ENCODE measurements at regions not wholly inside any gene's neighbourhood (a gene's known extent, or its start where the extent isn't known, plus 50 kb on each side); places are given as distances from the start of the nearest gene placed in this dataset.

GRCh38 chr10:100647928-100648327 lies 97.5 kb upstream of the PAX2 start:
- BruUV-seq (replicated peaks): no TSS peak
- POLR2A ChIA-PET: no interaction called here
- intact Hi-C loops (cut with micrococcal nuclease): no loop called here
- TF ChIP-seq GATA2 (IDR thresholded peaks at IDR 0.05; ENCODE audit: insufficient read depth, insufficient read length, low read depth, low read length) (no peak), POLR2AphosphoS5 (IDR thresholded peaks at IDR 0.05; ENCODE audit: insufficient read depth, low read depth, low read length) (no peak), FOS (IDR thresholded peaks at IDR 0.05; ENCODE audit: borderline replicate concordance, insufficient read depth, low read length) (no peak), CTCF (IDR thresholded peaks at IDR 0.05; ENCODE audit: extremely low read depth in 1 of 2, insufficient read depth in 1 of 2, low read depth in 1 of 2, low read length in 2 of 2) (no peak), POLR2A (IDR thresholded peaks at IDR 0.05; ENCODE audit: low read depth, low read length) (no peak), JUN (IDR thresholded peaks at IDR 0.05; ENCODE audit: borderline replicate concordance, insufficient read depth, insufficient read length, low read depth) (no peak)
- TF ChIP-seq, protein P1, sequence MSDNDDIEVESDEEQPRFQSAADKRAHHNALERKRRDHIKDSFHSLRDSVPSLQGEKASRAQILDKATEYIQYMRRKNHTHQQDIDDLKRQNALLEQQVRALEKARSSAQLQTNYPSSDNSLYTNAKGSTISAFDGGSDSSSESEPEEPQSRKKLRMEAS (IDR thresholded peaks at IDR 0.05; ENCODE audit: insufficient read depth, insufficient read length): no peak
- Histone ChIP-seq H3K9me1 (replicated peaks; ENCODE audit: control insufficient read depth, extremely low read depth, insufficient read depth, low read length) (no peaks in the 10 kb centered on the region), H3K4me3 (replicated peaks in 1 of 3; ENCODE audit: insufficient read depth in 1 of 3, low read depth in 1 of 3, low read length in 3 of 3) (no peak overlapping the region), H3K36me3 (ENCODE audit: control insufficient read depth in 2 of 2, extremely low read depth in 1 of 2, insufficient read depth in 2 of 2, low read length in 2 of 2) (no peaks in the 10 kb centered on the region), H3K27ac (ENCODE audit: insufficient read depth, low read depth, low read length) (no peak overlapping the region), H2AFZ (ENCODE audit: low read depth, low read length) (no peak overlapping the region), H3K9ac (replicated peaks; ENCODE audit: extremely low read depth, insufficient read depth, low read length) (no peak overlapping the region), H4K20me1 (replicated peaks; ENCODE audit: control insufficient read depth, extremely low read depth, insufficient read depth, low read length) (no peaks in the 10 kb centered on the region), H3K79me2 (ENCODE audit: control insufficient read depth, insufficient read depth, low read length) (no peaks in the 10 kb centered on the region), H3K4me2 (ENCODE audit: insufficient read depth, low read length) (no peak overlapping the region), H3K27me3 (ENCODE audit: control insufficient read depth in 2 of 2, insufficient read depth in 2 of 2, low read length in 2 of 2) (peaks cover 15 to 17% of the 10 kb centered on the region in 2 experiments), H3K9me3 (replicated peaks; ENCODE audit: control insufficient read depth, insufficient read depth, low read length) (no peaks in the 10 kb centered on the region), H3K4me1 (ENCODE audit: control insufficient read depth, extremely low read depth, insufficient read depth, low read length) (no peaks in the 10 kb centered on the region)
- FAIRE-seq (no peak), DNase-seq (ENCODE audit: low read depth, low spot score) (no peak)
- CTCF ChIA-PET: no interaction called here
- dilution Hi-C loops (cut with MboI; ENCODE audit: extremely low pct_ligation_motif_present, low sequenced_read_pairs): no loop called here

All from endothelial cell of umbilical vein (primary cell).